ENCODE measurements at regions not wholly inside any gene's neighbourhood (a gene's known extent, or its start where the extent isn't known, plus 50 kb on each side); places are given as distances from the start of the nearest gene placed in this dataset.

- Histone ChIP-seq H3K79me2 (ENCODE audit: control insufficient read depth, insufficient read depth, low read length) (no peaks in the 10 kb centered on the region), H3K4me3 (no peak overlapping the region), H3K9ac (ENCODE audit: insufficient read depth in 1 of 2, low read depth in 2 of 2, low read length in 2 of 2) (no peak overlapping the region), H3K4me2 (ENCODE audit: insufficient read depth, low read length) (no peak overlapping the region), H3K36me3 (ENCODE audit: control insufficient read depth, insufficient read depth, low read length) (no peaks in the 10 kb centered on the region), H3K4me1 (replicated peaks in 1 of 2; ENCODE audit: control insufficient read depth in 2 of 2, insufficient read depth in 2 of 2, low read length in 2 of 2) (no peaks in the 10 kb centered on the region), H2AFZ (ENCODE audit: low read depth, low read length) (no peak overlapping the region), H4K20me1 (replicated peaks; ENCODE audit: control insufficient read depth, insufficient read depth, low read length) (no peaks in the 10 kb centered on the region), H3K27ac (ENCODE audit: extremely low read depth, low read depth, low read length) (no peak overlapping the region), H3K27me3 (ENCODE audit: control insufficient read depth in 2 of 2, insufficient read depth in 2 of 2, low read length in 2 of 2) (no peaks in the 10 kb centered on the region), H3K9me3 (replicated peaks; ENCODE audit: control insufficient read depth, insufficient read depth, low read depth, low read length) (no peaks in the 10 kb centered on the region), H3K9me1 (ENCODE audit: control insufficient read depth, insufficient read depth, low read length) (no peaks in the 10 kb centered on the region)
- in situ Hi-C loops (cut with MboI) (no loop called here), intact Hi-C loops (cut with micrococcal nuclease) (no loop called here)
- BruUV-seq (replicated peaks), result no TSS peak
- ChIA-PET POLR2A (no interaction called here), CTCF (ENCODE audit: low intra/inter-chr PET ratio) (no interaction called here)
- DNase-seq (ENCODE audit: extremely low read depth in 1 of 4, low spot score in 3 of 4) (no peak), FAIRE-seq (no peak), ATAC-seq (no peak)
- 0% methylated on average over 2 of the region's 2 CpGs for WGBS (ENCODE audit: insufficient coverage, low coverage, missing lambda C conversion rate)
- TF ChIP-seq SRSF3 (IDR thresholded peaks at IDR 0.05; ENCODE audit: insufficient read depth, low read length) (no peak), ZBTB43 (CRISPR knock-in tag; IDR thresholded peaks at IDR 0.05) (no peak), MLLT1 (IDR thresholded peaks at IDR 0.05) (no peak), RBM14 (IDR thresholded peaks at IDR 0.05; ENCODE audit: borderline replicate concordance, insufficient read depth, low read depth, low read length) (no peak), SMARCA5 (IDR thresholded peaks at IDR 0.05) (no peak), GMEB1 (CRISPR knock-in tag; IDR thresholded peaks at IDR 0.05) (no peak), IRF2 (CRISPR knock-in tag; IDR thresholded peaks at IDR 0.05) (no peak), MTA1 (IDR thresholded peaks at IDR 0.05; ENCODE audit: borderline replicate concordance) (no peak), RREB1 (CRISPR knock-in tag; IDR thresholded peaks at IDR 0.05) (no peak), STAG1 (CRISPR knock-in tag; IDR thresholded peaks at IDR 0.05; ENCODE audit: borderline replicate concordance) (no peak), ZNF511 (CRISPR knock-in tag; IDR thresholded peaks at IDR 0.05) (no peak)
These were observed 1934.6 kb upstream of the LRRTM1 start for GRCh38 chr2:82239176-82239575.
